ENCODE measurements at regions not wholly inside any gene's neighbourhood (a gene's known extent, or its start where the extent isn't known, plus 50 kb on each side); places are given as distances from the start of the nearest gene placed in this dataset.

DNA sequence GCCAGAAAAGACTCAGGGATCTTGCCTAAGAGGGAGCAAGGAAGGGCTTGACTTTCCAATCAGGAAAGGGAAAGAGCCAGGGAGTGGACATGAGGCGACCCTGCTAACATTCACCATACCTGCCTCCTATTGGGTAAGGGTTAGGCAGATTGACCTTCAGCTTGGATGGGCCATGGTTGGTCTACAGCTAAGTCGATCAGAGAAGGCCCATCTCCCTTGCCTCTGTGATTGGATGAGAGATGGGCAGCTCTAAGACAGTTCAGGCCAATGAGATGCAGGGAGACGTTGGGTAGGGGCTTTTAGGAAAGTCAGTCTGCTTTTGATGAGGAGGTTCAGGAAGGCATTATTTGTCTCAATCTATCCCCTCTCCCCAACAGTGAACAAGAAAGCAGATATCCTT lies 135.0 kb upstream of the STC2 start:
- no peak for DNase-seq (ENCODE audit: low spot score)

DNA sequence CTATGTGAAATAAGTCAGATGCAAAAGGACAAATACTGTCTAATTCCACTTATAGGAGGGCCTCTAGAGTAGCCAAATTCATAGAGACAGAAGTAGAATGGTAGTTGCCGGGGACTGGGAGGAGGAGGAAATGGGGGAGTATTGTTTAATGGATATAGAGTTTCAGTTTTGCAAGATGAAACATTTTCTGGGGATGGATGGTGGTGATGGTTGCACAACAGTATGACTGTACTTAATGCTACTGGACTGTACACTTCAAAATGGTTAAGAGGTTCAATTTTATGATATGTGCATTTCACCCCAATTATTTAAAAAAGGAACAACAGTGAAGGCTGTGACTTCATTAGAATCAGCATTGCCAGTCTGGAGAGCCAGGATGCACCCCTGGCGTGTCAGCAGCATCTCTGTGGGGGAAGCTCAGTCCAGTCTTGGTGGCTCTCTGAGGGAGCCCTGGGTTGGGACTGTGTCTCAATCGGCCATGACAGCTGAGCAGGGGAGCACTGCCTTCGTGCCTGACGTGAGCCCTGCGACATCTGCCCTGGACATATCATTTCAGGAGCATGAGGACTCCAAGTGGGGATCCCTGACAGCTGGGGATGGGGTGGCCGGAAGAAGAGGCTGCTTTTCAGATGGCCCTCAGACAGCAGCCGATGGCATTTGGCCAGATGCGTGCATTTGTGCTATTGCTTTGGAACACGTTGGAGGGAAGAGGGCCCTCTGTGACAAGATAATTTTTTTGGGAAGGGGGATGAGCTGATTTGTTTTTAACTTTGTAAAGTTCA lies 130.8 kb upstream of the STC2 start:
- no peak for DNase-seq (ENCODE audit: low spot score)

DNA sequence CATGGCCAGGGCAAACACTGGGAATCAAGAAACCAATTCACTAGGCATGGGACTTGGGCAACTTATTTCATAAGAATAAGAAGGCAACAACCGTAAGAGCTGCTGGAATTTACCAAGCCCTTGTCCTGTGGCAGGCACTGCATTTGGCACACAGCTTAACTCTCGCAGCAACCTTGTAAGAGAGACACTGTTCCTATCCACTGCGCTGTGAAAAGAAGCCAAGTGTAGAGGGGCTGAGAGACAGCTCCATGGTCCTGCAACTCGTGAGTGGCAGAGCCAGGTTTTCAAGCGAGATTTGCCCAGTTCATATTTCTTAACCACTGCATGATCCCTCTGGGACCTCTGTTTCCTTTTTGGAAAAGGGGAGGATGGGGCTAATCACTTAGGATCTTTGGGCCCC lies 129.3 kb upstream of the STC2 start:
- no peak for DNase-seq (ENCODE audit: low spot score)

DNA sequence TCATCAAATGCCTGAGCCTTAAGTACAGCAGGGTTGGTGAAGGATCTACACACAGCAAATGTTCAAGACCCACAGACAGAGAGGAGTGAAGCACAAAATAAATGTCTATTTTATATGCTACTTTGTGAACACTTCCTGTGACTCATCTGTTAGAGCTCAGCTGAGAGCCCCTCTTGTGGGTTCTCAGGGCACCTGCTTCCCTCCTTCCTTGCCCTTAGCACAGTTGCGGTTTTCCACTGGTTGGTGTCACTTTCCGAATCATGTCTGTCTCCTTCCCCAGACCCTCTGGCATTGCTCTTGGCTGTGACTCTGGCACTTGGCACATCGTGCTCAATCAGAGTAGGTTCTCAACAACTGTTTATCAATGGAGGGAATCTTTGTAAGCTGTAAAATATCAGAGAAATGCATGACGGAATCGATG lies 128.5 kb upstream of the STC2 start:
- no peak for DNase-seq (ENCODE audit: low spot score)

DNA sequence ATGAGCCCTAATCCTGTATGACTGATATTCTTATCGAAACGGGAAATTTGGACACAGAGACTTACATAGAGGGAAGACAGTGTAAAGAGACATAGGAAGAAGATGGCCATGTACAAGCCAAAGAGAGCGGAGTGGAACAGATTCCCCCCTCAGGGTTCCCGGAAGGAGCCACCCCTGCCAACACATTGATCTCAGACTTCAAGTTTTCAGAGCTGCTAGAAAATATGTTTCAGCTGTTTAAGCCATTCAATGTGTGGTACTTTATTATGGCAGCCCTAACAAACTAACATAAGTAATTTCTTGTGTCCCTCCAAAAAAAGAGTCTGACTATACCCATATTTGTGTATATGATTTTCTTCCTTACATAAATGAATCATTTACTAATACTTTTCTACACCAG lies 128.0 kb upstream of the STC2 start:
- no peak for DNase-seq (ENCODE audit: low spot score)

DNA sequence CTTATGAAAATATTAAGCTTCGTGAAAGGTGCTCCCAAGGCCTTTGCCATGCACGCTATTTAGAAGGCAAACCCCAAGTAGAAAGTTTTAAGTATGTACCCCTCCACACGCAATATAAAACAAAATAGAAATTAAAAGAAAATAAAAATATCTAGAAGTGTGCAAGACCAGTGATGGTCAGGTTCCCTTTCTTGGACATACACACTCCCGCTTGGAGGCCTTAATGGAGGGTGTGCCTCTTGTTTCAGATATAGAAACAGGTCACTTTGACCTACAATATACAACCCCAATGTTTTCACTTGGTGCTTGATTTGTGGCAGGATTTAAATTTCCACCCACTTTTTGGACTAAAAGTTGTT lies 127.4 kb upstream of the STC2 start:
- no peak for DNase-seq (ENCODE audit: low spot score)

DNA sequence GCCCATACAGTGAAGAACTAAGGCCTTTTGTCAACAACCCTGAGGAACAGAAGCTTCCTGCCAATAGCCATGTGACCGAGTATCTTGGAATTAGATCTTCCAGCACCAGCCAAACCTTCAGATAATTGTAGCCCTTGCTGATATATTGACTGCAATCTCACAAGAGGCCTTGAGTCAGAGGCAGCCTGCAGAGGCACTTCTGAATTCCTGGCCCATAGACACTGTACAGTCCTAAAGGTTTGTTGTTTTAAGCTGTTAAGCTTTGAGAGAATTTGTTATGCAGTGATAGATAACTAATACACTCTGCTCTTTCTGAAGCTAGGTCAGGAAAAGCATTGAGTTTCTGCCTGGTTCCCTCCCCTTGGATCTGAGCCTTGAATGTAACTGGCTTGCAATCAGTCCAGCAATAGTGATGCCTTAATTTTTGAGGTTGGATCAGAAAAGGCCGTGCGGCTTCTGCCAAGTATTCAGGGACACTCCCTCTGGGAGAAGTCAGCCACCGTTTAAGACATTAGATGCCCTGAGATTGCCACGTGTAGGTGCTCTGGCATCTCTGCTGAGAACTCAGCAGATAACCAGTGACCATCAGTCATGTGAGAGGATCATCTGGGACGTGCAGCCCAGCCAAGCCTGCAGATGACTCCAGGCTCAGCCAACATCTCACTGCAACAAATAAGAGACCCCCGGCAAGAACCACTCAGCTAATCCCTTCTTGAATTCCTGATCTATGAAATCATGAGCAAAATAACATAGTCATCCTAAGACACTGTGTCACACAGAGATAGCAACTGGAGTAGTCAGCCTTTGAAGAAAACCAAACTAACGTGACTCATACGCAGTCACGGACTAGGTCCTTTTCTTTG lies 126.8 kb upstream of the STC2 start:
- DNase-seq (ENCODE audit: low spot score) = no peak

DNA sequence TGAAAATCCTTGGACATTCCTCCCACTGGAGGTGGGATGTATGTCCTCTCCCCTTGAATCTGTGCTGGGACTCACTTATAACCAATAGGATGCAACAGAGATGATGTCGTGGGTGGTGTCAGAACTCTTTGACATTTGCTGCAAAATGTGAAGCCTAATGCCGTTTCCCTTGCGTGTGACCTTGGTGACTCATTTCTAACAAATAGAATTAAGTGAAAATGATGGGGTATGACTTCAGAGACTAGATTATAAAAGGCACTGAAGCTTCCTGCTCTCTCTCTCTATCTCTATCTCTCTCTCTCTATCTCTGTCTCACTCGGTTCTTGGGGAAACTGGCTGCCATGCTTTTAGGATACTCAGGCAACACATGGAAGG lies 126.1 kb upstream of the STC2 start:
- DNase-seq (ENCODE audit: low spot score) = no peak

DNA sequence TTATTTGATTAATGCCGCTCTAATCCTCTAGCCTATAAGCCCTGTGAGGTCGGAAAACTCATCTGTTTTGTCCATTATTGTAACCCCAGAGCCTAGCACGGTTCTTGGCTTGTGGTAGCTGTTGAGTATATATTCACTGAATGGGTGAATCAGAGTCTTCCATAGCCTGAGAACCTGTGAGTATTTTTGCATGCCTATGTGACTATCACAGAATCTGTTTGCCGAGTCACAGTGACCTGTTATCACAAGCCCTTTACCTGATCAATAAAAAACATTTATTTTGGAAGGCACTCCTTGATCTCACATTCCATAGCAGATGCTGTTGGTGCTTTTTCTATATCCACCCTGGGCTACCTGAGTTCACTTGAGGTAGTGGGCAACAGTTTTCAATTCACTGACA lies 125.0 kb upstream of the STC2 start:
- no peak for DNase-seq (ENCODE audit: low spot score)

DNA sequence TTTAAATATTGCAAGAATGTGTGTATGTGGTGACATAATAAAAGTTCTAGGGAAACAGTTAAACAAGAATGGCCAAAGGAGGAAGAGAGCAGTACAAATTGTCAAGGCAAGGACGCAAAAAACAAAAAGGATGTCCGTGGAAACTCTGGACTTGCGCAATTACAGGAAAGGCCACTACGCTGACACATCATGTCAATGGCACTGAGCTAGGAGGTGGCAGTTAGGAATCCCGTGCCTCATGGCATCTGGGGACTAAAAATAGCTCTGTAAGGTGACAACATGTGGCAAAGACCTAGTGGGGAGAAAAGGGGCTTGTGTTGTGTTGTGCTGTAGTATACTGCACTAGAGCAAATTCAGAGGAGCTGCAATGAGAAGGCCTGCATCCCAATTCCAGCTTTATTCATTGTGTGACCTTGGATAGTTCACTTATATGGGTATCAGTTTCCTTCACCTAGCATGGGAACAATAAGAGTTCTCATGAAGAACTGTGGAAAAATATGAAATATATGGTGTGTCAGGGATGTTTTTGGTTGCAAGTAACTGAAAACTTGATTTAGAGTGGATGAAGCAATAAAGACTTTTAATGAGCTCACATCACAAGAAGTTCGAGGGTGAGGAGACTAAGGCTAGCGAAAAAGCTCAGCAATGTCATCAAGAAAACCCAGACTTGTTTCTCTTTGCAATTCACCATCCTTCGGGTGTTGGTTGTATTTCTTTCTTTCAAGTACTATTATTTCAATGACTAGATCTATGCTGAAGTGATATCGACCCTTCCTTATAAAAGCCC lies 124.1 kb upstream of the STC2 start:
- no peak for DNase-seq (ENCODE audit: low spot score)

DNA sequence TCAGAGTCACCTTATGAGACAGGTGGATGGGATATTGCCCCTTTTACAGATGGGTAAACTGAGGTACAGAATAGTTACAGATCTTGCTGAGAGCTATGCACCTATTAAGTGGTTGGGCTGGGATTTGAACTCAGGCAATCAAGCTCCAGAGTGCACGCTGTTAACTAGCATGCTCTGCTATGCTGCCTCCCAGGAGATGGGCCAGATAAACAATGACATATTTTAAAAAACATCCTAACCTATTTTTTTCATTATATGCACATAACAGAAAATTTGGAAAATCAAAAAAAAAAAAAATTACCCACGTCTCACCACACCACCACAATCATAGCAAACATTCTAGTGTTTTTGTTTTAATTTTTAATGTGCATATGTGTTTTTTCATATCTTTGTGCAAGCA lies 123.4 kb upstream of the STC2 start:
- DNase-seq (ENCODE audit: low spot score) = no peak

DNA sequence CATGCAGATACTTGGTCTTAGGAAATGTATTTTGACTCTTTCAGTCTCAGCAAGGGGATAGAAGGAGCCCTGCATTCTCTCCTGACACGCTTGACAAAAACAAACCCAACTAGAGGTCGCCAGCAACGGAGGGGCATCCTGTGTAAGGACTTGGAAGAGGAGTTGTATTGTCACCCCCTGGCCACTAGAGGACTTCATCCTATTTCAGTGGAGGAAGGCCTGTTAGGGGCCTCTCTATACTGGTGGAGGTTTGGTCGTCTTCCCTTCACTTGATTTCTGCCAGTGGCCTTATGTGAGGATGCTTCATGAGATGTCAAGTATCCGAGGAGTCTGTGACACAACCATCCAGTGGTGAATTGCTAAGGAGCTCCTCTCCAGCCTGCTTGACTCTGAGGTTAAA lies 122.8 kb upstream of the STC2 start:
- peak; percentile 6 for DNase-seq (ENCODE audit: low spot score)

DNA sequence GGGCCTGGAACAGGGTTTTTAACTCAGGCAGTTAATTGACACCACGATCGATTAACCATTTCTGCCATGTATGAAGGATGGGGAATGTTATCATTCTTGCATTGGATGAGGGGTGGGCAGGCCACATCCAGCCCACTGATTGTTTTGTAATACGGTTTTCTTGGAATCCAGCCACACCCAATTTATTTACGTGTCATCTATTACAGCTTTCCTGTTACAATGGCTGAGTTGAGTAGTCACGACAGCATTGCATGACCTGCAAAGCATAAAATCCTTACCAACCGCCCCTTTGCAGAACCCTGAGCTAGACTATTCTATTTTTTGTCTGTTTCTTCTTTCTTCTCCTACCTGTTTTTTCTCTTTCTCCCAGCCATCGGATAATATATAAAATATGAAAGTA lies 122.0 kb upstream of the STC2 start:
- DNase-seq (ENCODE audit: low spot score) = no peak

DNA sequence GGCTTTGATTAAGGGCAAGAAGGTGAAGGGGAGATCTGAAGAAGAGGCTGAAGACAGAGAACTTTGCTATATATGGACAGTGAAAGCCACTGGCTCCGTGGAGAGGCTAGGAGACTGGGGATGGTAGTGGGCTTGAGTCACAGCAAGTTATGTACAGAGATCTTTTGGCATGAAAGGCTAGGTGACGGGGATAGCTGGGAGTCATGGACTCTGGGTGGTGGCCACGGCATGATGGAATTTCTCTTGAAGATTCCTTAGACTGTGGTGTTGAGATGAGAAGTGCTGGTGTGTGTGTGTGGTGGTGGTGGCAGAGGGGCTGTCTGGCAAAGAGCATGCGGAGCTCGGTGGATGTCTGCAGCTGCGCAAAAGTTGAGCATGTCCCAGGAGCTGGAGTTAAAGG lies 120.6 kb upstream of the STC2 start:
- DNase-seq (ENCODE audit: low spot score) = no peak

DNA sequence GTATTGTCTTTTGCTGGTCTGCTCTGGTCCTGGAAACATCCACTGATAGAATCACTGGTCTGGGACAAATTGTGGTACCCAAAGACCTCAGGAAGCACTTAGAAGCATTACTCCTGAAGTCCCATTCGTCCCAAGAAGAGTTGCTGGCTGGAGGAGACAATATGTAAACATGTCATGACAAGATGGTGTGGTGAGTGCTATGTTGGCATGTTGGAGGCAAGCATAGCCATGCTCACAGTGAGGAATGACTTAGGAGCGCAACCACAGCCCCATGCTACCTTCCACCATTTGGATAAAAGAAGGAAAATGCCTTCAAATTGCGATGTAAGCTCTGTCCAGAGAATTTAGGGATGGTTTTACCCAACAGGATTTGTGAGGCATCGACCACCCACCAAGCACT lies 115.8 kb upstream of the STC2 start:
- no peak for DNase-seq (ENCODE audit: low spot score)

DNA sequence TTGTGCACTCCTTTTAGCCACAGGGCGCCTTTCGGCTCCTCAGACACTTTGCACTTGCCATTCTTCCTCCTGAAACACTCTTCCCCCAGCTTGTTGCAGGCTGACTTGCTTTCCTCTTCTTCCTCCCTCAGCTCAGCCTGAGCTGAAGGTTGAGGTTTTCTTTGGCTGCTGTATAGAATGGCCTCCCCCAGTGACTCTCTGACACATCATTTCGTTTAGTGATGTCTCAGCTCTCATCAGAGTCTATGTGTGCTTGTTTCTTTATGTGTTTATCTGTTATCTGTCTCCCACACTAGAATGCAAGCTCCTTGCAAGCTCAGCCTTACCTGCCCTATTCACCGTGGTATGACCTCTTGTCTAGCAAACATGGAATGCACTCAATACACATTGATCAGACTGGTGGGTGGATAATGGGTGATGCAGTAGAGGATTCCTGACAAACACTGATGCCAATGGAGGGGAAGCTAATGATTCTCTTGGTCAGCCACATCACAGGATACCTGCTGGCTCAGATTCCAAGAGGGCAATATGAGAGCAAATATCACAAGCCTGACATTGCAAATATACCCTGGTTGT lies 112.9 kb upstream of the STC2 start:
- no peak for DNase-seq (ENCODE audit: low spot score)

DNA sequence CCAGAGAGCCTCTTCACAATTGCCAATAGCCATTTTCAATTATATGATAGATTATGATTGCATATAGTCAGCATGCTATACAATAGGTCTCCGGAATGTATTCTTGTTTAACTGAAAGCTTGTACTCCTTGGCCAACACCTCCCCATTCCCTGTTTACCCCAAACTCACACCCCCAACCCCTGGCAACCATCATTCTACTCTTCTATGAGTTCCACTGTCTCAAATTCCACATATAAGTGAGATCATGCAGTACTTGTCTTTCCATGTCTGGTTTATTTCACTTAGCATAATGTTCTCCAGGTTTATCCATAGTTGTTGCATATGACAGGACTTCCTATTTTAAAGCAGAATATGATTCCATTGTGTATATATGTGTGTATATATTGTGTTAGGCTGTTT lies 110.7 kb upstream of the STC2 start:
- DNase-seq (ENCODE audit: low spot score) = no peak

DNA sequence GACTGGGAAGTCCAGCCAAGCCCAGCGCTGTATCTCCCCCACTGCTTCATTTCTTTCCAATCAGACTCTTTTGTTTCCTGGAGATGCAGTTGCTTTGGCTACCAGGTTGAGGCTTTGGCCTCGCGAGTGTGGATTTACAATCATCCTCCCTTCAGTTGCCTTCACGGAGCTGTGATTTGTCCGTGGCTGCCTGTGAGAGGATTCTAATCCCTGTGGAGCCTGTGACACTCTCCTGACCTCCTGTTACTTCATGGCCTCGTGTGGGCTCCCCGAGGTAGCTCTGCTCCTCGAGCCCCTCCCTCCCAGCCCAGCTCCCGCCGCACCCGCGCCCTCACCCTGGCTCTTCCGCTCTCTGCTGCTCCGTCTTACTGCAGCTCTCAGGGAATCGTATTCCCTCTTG lies 107.2 kb upstream of the STC2 start:
- no peak for DNase-seq (ENCODE audit: low spot score)

DNA sequence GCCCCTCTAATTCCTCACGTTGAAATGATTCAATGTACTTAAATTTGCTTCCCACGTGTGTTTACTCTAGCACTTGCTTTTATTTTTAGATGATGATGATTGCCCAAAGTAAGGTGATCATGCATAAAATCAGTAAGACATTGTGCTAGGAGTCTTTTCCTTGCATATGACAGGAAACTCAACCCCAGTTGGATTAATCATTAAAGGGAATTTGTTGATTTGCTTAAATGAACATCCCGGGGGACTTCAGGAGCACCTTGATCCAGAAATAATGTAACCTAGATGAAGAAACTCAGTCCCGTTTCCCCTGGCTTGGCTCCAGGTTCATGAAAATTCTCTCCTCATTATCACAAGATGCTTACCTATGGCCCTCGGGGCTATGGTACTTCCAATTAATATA lies 106.1 kb upstream of the STC2 start:
- DNase-seq (ENCODE audit: low spot score) = no peak

DNA sequence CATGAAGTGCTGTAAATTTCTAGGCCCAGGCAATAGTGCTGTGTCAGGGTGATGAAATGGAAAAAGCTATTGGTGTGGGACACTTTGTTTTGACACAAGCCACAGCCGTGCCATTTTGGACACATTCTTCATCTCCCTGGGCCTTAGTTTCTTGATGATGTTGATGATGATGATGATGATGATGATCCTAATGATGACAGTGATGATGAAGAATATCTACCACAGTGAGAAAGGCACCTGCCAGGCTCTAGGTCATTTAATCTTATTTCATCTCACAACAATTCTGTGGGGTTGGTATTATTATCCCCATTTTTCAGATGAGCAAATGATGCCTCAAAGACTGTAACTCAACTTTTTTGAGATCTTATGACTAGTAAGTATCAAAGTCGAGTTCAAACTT lies 102.2 kb upstream of the STC2 start:
- no peak for DNase-seq (ENCODE audit: low spot score)

DNA sequence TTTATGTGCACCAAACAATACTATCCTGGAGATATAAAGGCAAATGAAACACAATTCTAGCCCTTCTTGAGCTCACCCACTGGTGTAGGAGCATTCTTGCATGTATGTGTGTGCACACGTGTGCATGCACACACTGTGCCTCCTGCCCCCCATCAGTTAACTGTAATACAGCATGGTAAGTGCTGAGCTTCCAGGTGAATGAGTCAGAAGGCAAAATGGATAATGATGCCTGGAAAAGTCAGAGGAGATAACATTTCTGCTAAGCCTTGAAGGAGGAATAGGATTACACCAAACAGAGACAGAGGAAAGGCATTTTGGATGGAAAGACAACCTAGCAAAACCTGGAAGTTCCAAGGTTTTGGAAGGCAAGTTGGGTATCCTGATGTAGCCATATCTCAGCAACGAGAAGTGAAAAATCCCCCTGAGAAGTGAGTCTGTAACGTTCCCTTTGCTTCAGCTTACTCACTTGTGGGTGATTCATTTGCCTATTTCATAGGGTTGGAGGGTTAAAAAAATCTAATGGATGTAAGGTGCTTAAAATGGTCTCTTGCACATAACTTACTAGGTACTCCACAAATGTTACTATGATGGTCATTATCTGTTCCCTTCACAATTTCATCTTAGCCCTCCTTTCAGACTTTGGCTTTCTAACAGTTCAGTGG lies 101.4 kb upstream of the STC2 start:
- no peak for DNase-seq (ENCODE audit: low spot score)
